Immature natural killer cell (primary cell): ENCODE measurements at regions not wholly inside any gene's neighbourhood (a gene's known extent, or its start where the extent isn't known, plus 50 kb on each side); places are given as distances from the start of the nearest gene placed in this dataset.

Source experiments
- DNase-seq, 3 donors: peaks; one replicate each; pipeline ENCODE4 v3.0.0; 2022; ENCODE audit warnings: mixed read lengths in 1 of 3
- H3K27ac Mint-ChIP-seq, 6 donors: one replicate each; pipeline ENCODE4 v1.8.0; 2020; ENCODE audit warnings: mixed read lengths in 6 of 6, mild to moderate bottlenecking in 5 of 6, inconsistent platforms in 4 of 6, moderate library complexity in 3 of 6
- H3K27me3 Mint-ChIP-seq, 3 donors: one replicate each; pipeline ENCODE4 v1.8.0; 2020 to 2021; ENCODE audit warnings: low read depth in 3 of 3, mild to moderate bottlenecking in 3 of 3, mixed read lengths in 3 of 3, moderate library complexity in 3 of 3, inconsistent platforms in 1 of 3
- H3K36me3 Mint-ChIP-seq, 3 donors: one replicate each; pipeline ENCODE4 v1.8.0; 2020; ENCODE audit warnings: mixed read lengths in 3 of 3, inconsistent platforms in 2 of 3, mild to moderate bottlenecking in 2 of 3
- H3K4me1 Mint-ChIP-seq, 2 donors: one replicate each; pipeline ENCODE4 v1.8.0; 2020; ENCODE audit warnings: inconsistent platforms in 2 of 2, mild to moderate bottlenecking in 2 of 2, mixed read lengths in 2 of 2, moderate library complexity in 1 of 2
- H3K4me3 Mint-ChIP-seq, 5 donors: one replicate each; pipeline ENCODE4 v1.8.0; 2020; ENCODE audit warnings: mild to moderate bottlenecking in 5 of 5, mixed read lengths in 5 of 5, inconsistent platforms in 3 of 5, moderate library complexity in 3 of 5
- H3K9me3 Mint-ChIP-seq, 6 donors: one replicate each; pipeline ENCODE4 v1.8.0; 2020; ENCODE audit warnings: mild to moderate bottlenecking in 6 of 6, mixed read lengths in 6 of 6, inconsistent platforms in 4 of 6, moderate library complexity in 3 of 6

GRCh38 chr2:126831234-126832005 is 67.3 kb upstream of the TEX51 start:
- no peaks in the 10 kb centered on the region for H3K4me1 Mint-ChIP-seq
- no peak overlapping the region for H3K4me3 Mint-ChIP-seq
- H3K36me3 Mint-ChIP-seq, result no peaks in the 10 kb centered on the region
- peaks cover 0 to 2% (median 0%) of the 10 kb centered on the region in 6 donors for H3K9me3 Mint-ChIP-seq
- H3K27me3 Mint-ChIP-seq, result peaks cover 0 to 2% (median 0%) of the 10 kb centered on the region in 3 donors
- DNase-seq, result no peak
- no peak overlapping the region for H3K27ac Mint-ChIP-seq

DNA sequence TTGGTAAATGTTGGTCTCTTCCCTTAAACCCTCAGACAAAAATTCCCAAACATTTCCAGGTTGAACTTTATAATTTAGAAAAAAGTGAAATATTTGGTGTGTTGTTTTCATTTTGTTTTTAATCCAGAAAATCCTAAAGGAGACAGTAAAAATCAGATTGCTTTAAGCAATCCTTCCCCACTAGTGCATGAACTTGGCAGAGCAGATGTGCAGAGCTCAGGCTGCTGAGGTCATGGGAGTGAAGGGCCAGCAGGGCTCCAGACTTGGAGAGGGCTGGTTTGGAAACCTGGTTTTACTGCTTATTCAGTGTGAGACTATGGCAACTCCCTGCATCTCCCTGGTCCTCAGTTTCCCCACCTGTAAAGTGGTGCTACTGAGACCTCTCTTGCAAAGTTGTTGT is 66.7 kb upstream of the TEX51 start:
- Mint-ChIP-seq H3K4me1 (no peaks in the 10 kb centered on the region), H3K4me3 (no peak overlapping the region), H3K9me3 (peaks cover 0 to 2% (median 0%) of the 10 kb centered on the region in 6 donors), H3K27ac (no peak overlapping the region), H3K27me3 (peaks cover 0 to 2% (median 0%) of the 10 kb centered on the region in 3 donors), H3K36me3 (no peaks in the 10 kb centered on the region)
- DNase-seq, result no peak

- Mint-ChIP-seq H3K27me3 (peaks cover 0 to 2% (median 0%) of the 10 kb centered on the region in 3 donors), H3K27ac (no peak overlapping the region), H3K36me3 (no peaks in the 10 kb centered on the region), H3K4me1 (no peaks in the 10 kb centered on the region), H3K9me3 (peaks cover 0 to 2% (median 0%) of the 10 kb centered on the region in 6 donors), H3K4me3 (no peak overlapping the region)
- DNase-seq, result no peak
These were observed 65.9 kb upstream of the TEX51 start for GRCh38 chr2:126832757-126833156.

GRCh38 chr2:126834006-126834659 is 64.6 kb upstream of the TEX51 start:
- H3K4me3 Mint-ChIP-seq, result no peak overlapping the region
- peaks cover 0 to 2% (median 0%) of the 10 kb centered on the region in 6 donors for H3K9me3 Mint-ChIP-seq
- H3K4me1 Mint-ChIP-seq, result no peaks in the 10 kb centered on the region
- H3K27ac Mint-ChIP-seq, result no peak overlapping the region
- H3K27me3 Mint-ChIP-seq, result no peaks in the 10 kb centered on the region
- DNase-seq, result no peak
- no peaks in the 10 kb centered on the region for H3K36me3 Mint-ChIP-seq

GRCh38 chr2:126835261-126835660 is 63.4 kb upstream of the TEX51 start:
- Mint-ChIP-seq H3K4me3 (no peak overlapping the region), H3K27ac (no peak overlapping the region), H3K4me1 (no peaks in the 10 kb centered on the region), H3K27me3 (peaks cover 0 to under 1% (median 0%) of the 10 kb centered on the region in 3 donors), H3K9me3 (peaks cover 0 to 3% (median 0%) of the 10 kb centered on the region in 6 donors), H3K36me3 (no peaks in the 10 kb centered on the region)
- DNase-seq, result no peak

GRCh38 chr2:126835831-126836230 is 62.9 kb upstream of the TEX51 start:
- H3K9me3 Mint-ChIP-seq, result peaks cover 0 to 5% (median 0%) of the 10 kb centered on the region in 6 donors
- no peaks in the 10 kb centered on the region for H3K4me1 Mint-ChIP-seq
- no peak overlapping the region for H3K27ac Mint-ChIP-seq
- H3K4me3 Mint-ChIP-seq, result no peak overlapping the region
- peaks cover 0 to 4% (median 0%) of the 10 kb centered on the region in 3 donors for H3K27me3 Mint-ChIP-seq
- H3K36me3 Mint-ChIP-seq, result no peaks in the 10 kb centered on the region
- DNase-seq, result no peak

DNA sequence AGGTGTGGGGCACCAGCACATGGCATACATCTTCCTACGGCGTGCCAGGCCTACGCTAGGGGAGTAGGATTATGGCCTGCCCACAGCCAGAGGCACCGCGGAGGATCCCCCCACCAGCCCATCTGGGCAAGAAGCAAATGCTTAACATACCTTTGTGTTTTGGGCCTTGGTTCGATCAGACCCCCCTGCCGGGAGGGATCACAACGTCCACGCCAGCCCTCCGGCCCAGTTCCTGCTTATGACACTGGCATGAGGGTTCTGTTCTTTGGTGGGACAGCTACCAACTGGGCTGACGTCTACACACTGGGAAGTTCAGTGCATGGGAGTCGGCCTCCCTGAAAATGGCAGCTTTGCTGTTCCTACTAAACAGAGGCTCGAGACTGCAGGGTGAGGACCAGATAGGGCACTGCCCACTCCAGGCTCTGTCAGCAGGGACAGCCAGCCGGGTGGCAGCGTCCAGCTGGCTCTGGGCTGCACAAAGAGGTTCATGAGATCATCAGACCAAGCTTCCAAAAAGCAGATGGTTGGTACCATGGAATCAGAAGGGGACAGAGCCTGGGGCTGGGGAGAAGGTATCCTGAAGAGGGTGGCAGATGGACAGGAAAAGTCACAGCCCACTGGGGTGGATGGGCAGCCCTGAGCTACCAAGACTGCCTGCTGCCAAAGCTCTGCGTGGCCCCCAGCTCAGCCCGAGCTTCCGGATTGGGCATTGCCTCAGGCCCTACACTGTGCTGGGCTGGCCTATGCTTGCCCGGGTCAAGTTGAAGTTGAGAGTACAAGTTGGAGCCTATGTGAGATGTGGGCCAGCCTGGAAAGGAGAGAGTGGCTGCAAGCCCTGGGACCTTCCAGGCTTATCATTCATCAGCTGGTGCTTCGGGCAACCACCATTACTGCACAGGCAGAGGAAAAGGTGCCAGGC is 61.7 kb upstream of the TEX51 start:
- H3K36me3 Mint-ChIP-seq, result no peaks in the 10 kb centered on the region
- peaks cover 0 to 4% (median 0%) of the 10 kb centered on the region in 3 donors for H3K27me3 Mint-ChIP-seq
- H3K9me3 Mint-ChIP-seq, result peaks cover 0 to 3% (median 0%) of the 10 kb centered on the region in 6 donors
- DNase-seq, result no peak
- no peak overlapping the region for H3K4me3 Mint-ChIP-seq
- no peaks in the 10 kb centered on the region for H3K4me1 Mint-ChIP-seq
- H3K27ac Mint-ChIP-seq, result no peak overlapping the region

DNA sequence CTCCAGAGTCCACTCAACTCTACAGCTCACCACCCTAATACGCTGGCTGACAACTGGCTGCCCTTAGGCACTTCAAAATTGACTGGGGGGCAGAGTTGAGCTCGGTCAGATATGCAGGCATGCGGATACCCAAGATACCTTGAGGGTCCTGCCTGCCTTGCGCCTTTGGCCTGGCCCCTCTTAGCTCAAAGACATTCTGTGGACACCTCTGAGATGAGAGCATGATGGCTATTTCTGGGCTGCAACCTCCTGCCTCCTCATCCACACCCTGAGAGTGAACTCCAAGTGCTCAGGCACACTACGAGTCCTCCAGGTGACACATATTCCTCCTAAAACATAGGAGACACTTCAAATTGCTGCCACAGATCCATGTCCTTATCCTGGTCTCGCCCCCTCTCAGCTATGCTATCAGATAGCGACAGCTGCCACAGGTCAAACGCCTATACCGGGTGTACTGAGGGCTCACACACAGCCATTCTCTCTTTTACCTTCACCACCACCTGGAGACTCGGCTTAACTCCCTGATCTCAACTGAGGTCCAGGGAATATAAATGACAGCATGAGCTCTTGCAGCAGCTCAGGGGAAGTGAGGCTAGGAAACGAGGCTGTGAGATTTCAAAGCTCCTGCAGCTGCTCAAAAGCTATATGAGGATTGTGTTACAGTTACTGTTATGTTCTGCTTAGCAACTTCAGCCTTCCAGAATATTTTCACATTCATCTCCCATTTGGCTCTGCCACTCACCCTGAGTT is 60.5 kb upstream of the TEX51 start:
- no peak overlapping the region for H3K4me3 Mint-ChIP-seq
- no peaks in the 10 kb centered on the region for H3K4me1 Mint-ChIP-seq
- no peak for DNase-seq
- peaks cover 0 to 3% (median 0%) of the 10 kb centered on the region in 6 donors for H3K9me3 Mint-ChIP-seq
- H3K36me3 Mint-ChIP-seq, result no peaks in the 10 kb centered on the region
- H3K27ac Mint-ChIP-seq, result no peak overlapping the region
- peaks cover 0 to 4% (median 0%) of the 10 kb centered on the region in 3 donors for H3K27me3 Mint-ChIP-seq

GRCh38 chr2:126838716-126838985 is 60.0 kb upstream of the TEX51 start:
- Mint-ChIP-seq H3K27ac (no peak overlapping the region), H3K27me3 (peaks cover 0 to 4% (median 0%) of the 10 kb centered on the region in 3 donors)

GRCh38 chr2:126839796-126840195 is 58.9 kb upstream of the TEX51 start:
- Mint-ChIP-seq H3K4me3 (no peak overlapping the region), H3K27ac (no peak overlapping the region), H3K9me3 (peaks cover 0 to 3% (median 0%) of the 10 kb centered on the region in 6 donors), H3K36me3 (no peaks in the 10 kb centered on the region), H3K4me1 (no peaks in the 10 kb centered on the region), H3K27me3 (peaks cover under 1 to 4% (median 2%) of the 10 kb centered on the region in 3 donors)
- no peak for DNase-seq

More at GRCh38 chr2:126838716-126838985, 60.0 kb upstream of the TEX51 start:
- Mint-ChIP-seq H3K9me3 (peaks cover 0 to 3% (median 0%) of the 10 kb centered on the region in 6 donors), H3K4me3 (no peak overlapping the region), H3K4me1 (no peaks in the 10 kb centered on the region), H3K36me3 (no peaks in the 10 kb centered on the region)
- DNase-seq, result no peak

GRCh38 chr2:126843081-126843480 is 55.6 kb upstream of the TEX51 start:
- Mint-ChIP-seq H3K27me3 (peaks cover 2 to 4% (median 2%) of the 10 kb centered on the region in 3 donors), H3K27ac (no peak overlapping the region), H3K9me3 (peaks cover 0 to 3% (median 0%) of the 10 kb centered on the region in 6 donors), H3K4me1 (no peaks in the 10 kb centered on the region), H3K36me3 (no peaks in the 10 kb centered on the region), H3K4me3 (no peak overlapping the region)
- DNase-seq, result no peak

- Mint-ChIP-seq H3K4me3 (no peak overlapping the region), H3K9me3 (peaks cover 0 to 2% (median 0%) of the 10 kb centered on the region in 6 donors), H3K27ac (no peak overlapping the region), H3K4me1 (no peaks in the 10 kb centered on the region), H3K27me3 (peaks cover 2 to 8% (median 2%) of the 10 kb centered on the region in 3 donors), H3K36me3 (no peaks in the 10 kb centered on the region)
- DNase-seq, result no peak
These were observed 52.4 kb upstream of the TEX51 start for GRCh38 chr2:126846241-126846640.
